DOHH2 (cell line): ENCODE measurements at regions not wholly inside any gene's neighbourhood (a gene's known extent, or its start where the extent isn't known, plus 50 kb on each side); places are given as distances from the start of the nearest gene placed in this dataset.

Experiments
- CTCF ChIP-seq: fragments of 200-600 bp; sonication (generic); IDR thresholded peaks from one replicate; pipeline ENCODE4 v1.5.1; 2014; ENCODE audit warnings: antibody characterized with exemption, mild to moderate bottlenecking, low read depth, low read length; ENCODE audit not compliant: poor library complexity, severe bottlenecking
- EZH2phosphoT487 ChIP-seq: fragments of 200-600 bp; sonication (generic); IDR thresholded peaks from 2 replicates; pipeline ENCODE4 v1.6.1; 2017; ENCODE audit warnings: borderline replicate concordance, mild to moderate bottlenecking, antibody characterized with exemption, low read length, moderate library complexity, mixed read lengths

GRCh38 chr5:103772248-103772647 is 209.7 kb upstream of the NUDT12 start:
- TF ChIP-seq CTCF: no peak
- no peak for TF ChIP-seq EZH2phosphoT487
